A673 (cell line): ENCODE measurements at regions not wholly inside any gene's neighbourhood (a gene's known extent, or its start where the extent isn't known, plus 50 kb on each side); places are given as distances from the start of the nearest gene placed in this dataset.

ENCODE experiments used
- BruUV-seq: library from RNA; stranded (reverse); fragments of 400-500 nt; replicated peaks from 2 replicates; lab custom pipeline; 2021; lab: Mats Ljungman, UMichigan
- CTCF ChIA-PET: fragments of 300-600 bp; sonication (Branson Sonifier 250); formaldehyde crosslinking; loops from one replicate; lab custom pipeline; 2022; ENCODE audit warnings: antibody characterized with exemption; lab: Charles Lee
- POLR2A ChIA-PET: fragments of 300-600 bp; sonication (Branson Sonifier 250); formaldehyde crosslinking; loops from one replicate; lab custom pipeline; 2022; ENCODE audit warnings: antibody characterized with exemption; ENCODE audit not compliant: low non-redundant PET; lab: Charles Lee
- DNase-seq: peaks from one replicate; pipeline ENCODE4 v3.0.0-alpha.2; 2015; ENCODE audit warnings: low spot score
- H3K27ac ChIP-seq: fragments of 200-600 bp; sonication (generic); 2 replicates; pipeline ENCODE4 v1.5.1; 2016; ENCODE audit warnings: mixed run types, low read depth, mild to moderate bottlenecking, mixed read lengths, antibody characterized with exemption, low read length; ENCODE audit not compliant: poor library complexity, severe bottlenecking
- H3K27me3 ChIP-seq: fragments of 200-600 bp; sonication (generic); replicated peaks from 2 replicates; pipeline ENCODE4 v1.6.1; 2017; ENCODE audit warnings: mixed run types, low read depth, mild to moderate bottlenecking, mixed read lengths, antibody characterized with exemption, low read length; ENCODE audit not compliant: insufficient read depth, poor library complexity
- H3K36me3 ChIP-seq: fragments of 200-600 bp; sonication (generic); 2 replicates; pipeline ENCODE4 v1.6.1; 2016; ENCODE audit warnings: mixed run types, mild to moderate bottlenecking, mixed read lengths, antibody characterized with exemption, low read length; ENCODE audit not compliant: insufficient read depth, poor library complexity, severe bottlenecking
- H3K4me1 ChIP-seq: fragments of 200-600 bp; sonication (generic); 2 replicates; pipeline ENCODE4 v1.6.1; 2017; ENCODE audit warnings: mixed run types, mild to moderate bottlenecking, mixed read lengths, antibody characterized with exemption, low read length; ENCODE audit not compliant: insufficient read depth, poor library complexity, severe bottlenecking
- H3K4me3 ChIP-seq: fragments of 200-600 bp; sonication (generic); 2 replicates; pipeline ENCODE4 v1.5.1; 2016; ENCODE audit warnings: low read depth, mixed run types, mild to moderate bottlenecking, mixed read lengths, low read length; ENCODE audit not compliant: poor library complexity, severe bottlenecking
- H3K9me3 ChIP-seq: fragments of 200-600 bp; sonication (generic); 2 replicates; pipeline ENCODE4 v1.6.1; 2016; ENCODE audit warnings: mixed run types, low read depth, mild to moderate bottlenecking, mixed read lengths, antibody characterized with exemption, low read length; ENCODE audit not compliant: poor library complexity, severe bottlenecking
- CTCF ChIP-seq: fragments of 300-800, 200-600 bp; sonication (generic); conservative IDR thresholded peaks from 2 replicates; pipeline ENCODE4 v1.5.1; 2017; ENCODE audit warnings: low read depth, mild to moderate bottlenecking, antibody characterized with exemption, low read length, moderate library complexity, mixed read lengths
- EZH2 ChIP-seq: fragments of 200-600 bp; sonication (generic); IDR thresholded peaks from 2 replicates; pipeline ENCODE4 v1.6.1; 2017; ENCODE audit warnings: borderline replicate concordance, low read depth, mild to moderate bottlenecking, mixed read lengths, antibody characterized with exemption, low read length; ENCODE audit not compliant: poor library complexity, severe bottlenecking
- intact Hi-C: fragments of 100-400 bp; cut with micrococcal nuclease; formaldehyde crosslinking; loops from one replicate; pipeline ENCODE4 v1.10.0; 2022; ENCODE audit not compliant: unreplicated experiment

DNA sequence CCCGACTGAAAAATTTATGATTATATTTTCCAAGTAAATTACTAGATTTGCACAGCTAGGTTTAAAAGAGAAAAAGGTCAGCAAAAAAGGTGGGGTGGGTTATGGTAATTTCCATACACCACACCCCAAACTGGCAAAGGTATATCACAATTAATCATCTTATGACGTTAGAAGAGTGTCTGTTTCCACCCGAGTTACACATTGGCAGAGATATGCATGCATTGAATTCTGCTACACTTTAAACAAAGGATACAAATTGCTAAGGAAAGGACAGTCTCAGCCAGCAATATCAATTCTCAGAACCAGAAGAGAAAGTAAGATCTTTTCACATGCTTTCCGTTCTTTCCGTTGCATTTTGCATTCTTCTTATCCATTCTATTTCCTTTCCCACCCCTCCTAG lies 843.3 kb downstream of the GATA3 start:
- Histone ChIP-seq H3K27me3 (no peaks in the 10 kb centered on the region), H3K27ac (no peak overlapping the region), H3K4me3 (no peak overlapping the region), H3K9me3 (no peaks in the 10 kb centered on the region), H3K36me3 (no peaks in the 10 kb centered on the region), H3K4me1 (no peaks in the 10 kb centered on the region)
- CTCF ChIA-PET = no interaction called here
- POLR2A ChIA-PET = no interaction called here
- TF ChIP-seq CTCF (no peak), EZH2 (no peak)
- DNase-seq = no peak
- intact Hi-C loops = no loop called here
- BruUV-seq = no TSS peak

DNA sequence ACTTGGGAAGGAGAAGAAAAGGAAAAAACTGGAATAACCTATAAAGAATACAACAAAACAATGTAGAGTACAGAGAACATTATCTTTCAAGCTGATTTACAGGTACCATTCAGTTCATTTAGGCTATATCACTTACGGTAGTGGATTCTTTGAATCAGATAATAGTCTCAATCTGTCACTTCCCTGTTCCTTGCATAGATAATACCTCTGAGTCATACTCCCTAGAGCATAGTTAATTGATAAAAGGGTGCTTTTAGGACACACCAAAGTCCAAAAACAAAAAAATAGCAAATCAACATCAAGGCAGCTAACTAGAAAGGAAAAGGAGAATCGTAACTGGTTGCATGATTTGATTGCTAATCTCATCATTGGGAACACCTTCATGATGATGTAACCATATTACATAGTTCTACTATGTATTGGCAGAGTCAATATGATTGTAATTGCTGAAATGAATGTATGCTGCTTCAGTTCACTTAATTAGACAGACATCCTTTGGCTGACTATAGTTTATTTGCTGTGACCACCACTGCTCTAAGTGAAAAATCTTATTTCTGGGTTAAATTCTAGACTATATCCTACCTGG lies 844.4 kb downstream of the GATA3 start:
- ChIA-PET POLR2A (no interaction called here), CTCF (no interaction called here)
- no peaks in the 10 kb centered on the region for H3K36me3 ChIP-seq
- BruUV-seq = no TSS peak
- DNase-seq = peak; percentile 9
- no peak overlapping the region for H3K4me3 ChIP-seq
- no peaks in the 10 kb centered on the region for H3K4me1 ChIP-seq
- no peak for TF ChIP-seq CTCF
- no peak for TF ChIP-seq EZH2
- no peak overlapping the region for H3K27ac ChIP-seq
- H3K9me3 ChIP-seq = no peaks in the 10 kb centered on the region
- no peaks in the 10 kb centered on the region for H3K27me3 ChIP-seq
- intact Hi-C loops = no loop called here

GRCh38 chr10:8902926-8903325 lies 848.4 kb downstream of the GATA3 start:
- Histone ChIP-seq H3K4me3 (no peak overlapping the region), H3K27ac (no peak overlapping the region), H3K27me3 (no peaks in the 10 kb centered on the region), H3K36me3 (no peaks in the 10 kb centered on the region), H3K4me1 (no peaks in the 10 kb centered on the region), H3K9me3 (no peaks in the 10 kb centered on the region)
- TF ChIP-seq EZH2 = no peak
- no peak for TF ChIP-seq CTCF
- intact Hi-C loops = no loop called here
- POLR2A ChIA-PET = no interaction called here
- CTCF ChIA-PET = no interaction called here
- DNase-seq = no peak
- no TSS peak for BruUV-seq
